H1 (cell line): ENCODE measurements at regions not wholly inside any gene's neighbourhood (a gene's known extent, or its start where the extent isn't known, plus 50 kb on each side); places are given as distances from the start of the nearest gene placed in this dataset.
A peak's percentile ranks its signal among the peaks of the same experiment; 100 is the strongest.

Experiments
- CTCF ChIA-PET: fragments of 300-600 bp; sonication (Branson Sonifier 250); formaldehyde crosslinking; loops from one replicate; lab custom pipeline; 2021; ENCODE audit not compliant: partially characterized antibody; lab: Charles Lee
- POLR2A ChIA-PET: fragments of 300-600 bp; sonication (Branson Sonifier 250); formaldehyde crosslinking; loops from one replicate; lab custom pipeline; 2021; ENCODE audit warnings: inconsistent platforms; ENCODE audit not compliant: partially characterized antibody; lab: Charles Lee
- DNase-seq, 2 experiments: peaks; one replicate each; pipeline versions ENCODE4 v3.0.0 to v3.0.0-alpha.2; 2010 to 2022; ENCODE audit warnings: low spot score in 2 of 2, low read depth in 1 of 2, mixed read lengths in 1 of 2
- FAIRE-seq: peaks from 2 replicates; lab custom pipeline; 2011; peaks lifted over from hg19 to GRCh38; lab: Jason Lieb, UNC
- H2AFZ ChIP-seq: 2 replicates; pipeline ENCODE4 v1.8.1; 2012; ENCODE audit warnings: low read length, inconsistent platforms
- H2AK5ac ChIP-seq: 2 replicates; pipeline ENCODE4 v1.6.1; 2013; ENCODE audit warnings: low read depth, low read length
- H2BK120ac ChIP-seq: replicated peaks from 2 replicates; pipeline ENCODE3; 2013; ENCODE audit warnings: low read depth, low read length, inconsistent platforms
- H2BK12ac ChIP-seq: 2 replicates; pipeline ENCODE4 v1.6.1; 2013; ENCODE audit warnings: low read depth, low read length
- H2BK15ac ChIP-seq: 2 replicates; pipeline ENCODE4 v1.6.1; 2013; ENCODE audit warnings: low read length
- H2BK20ac ChIP-seq: 2 replicates; pipeline ENCODE4 v1.6.1; 2013; ENCODE audit warnings: low read length
- H2BK5ac ChIP-seq: 2 replicates; pipeline ENCODE4 v1.6.1; 2013; ENCODE audit warnings: low read depth, low read length
- H3K14ac ChIP-seq: 2 replicates; pipeline ENCODE4 v1.6.1; 2013; ENCODE audit warnings: inconsistent platforms; ENCODE audit not compliant: insufficient read length
- H3K18ac ChIP-seq: 2 replicates; pipeline ENCODE4 v1.6.1; 2013; ENCODE audit warnings: low read length; ENCODE audit errors: extremely low read depth
- H3K23ac ChIP-seq: 2 replicates; pipeline ENCODE4 v1.6.1; 2013; ENCODE audit warnings: inconsistent platforms; ENCODE audit not compliant: insufficient read length
- H3K23me2 ChIP-seq: 2 replicates; pipeline ENCODE4 v1.6.1; 2013; ENCODE audit warnings: low read depth, low read length
- H3K27ac ChIP-seq: 2 replicates; pipeline ENCODE4 v1.6.1; 2011; ENCODE audit warnings: low read depth, low read length, inconsistent platforms
- H3K27me3 ChIP-seq, 4 experiments: replicated peaks in 1 of 4; 1 replicate in 1 of 4; 2 replicates in 3 of 4; pipeline versions ENCODE4 v1.6.1 to v1.8.1; 2011 to 2013; ENCODE audit warnings: low read length in 3 of 4, mild to moderate bottlenecking in 3 of 4, inconsistent platforms in 2 of 4, mixed read lengths in 2 of 4, moderate library complexity in 1 of 4; ENCODE audit not compliant: control insufficient read depth in 3 of 4, insufficient read depth in 3 of 4; ENCODE audit errors: extremely low read depth in 1 of 4
- H3K36me3 ChIP-seq, 4 experiments: 2 replicates each; pipeline versions ENCODE4 v1.6.1 to v1.8.1; 2011 to 2013; ENCODE audit warnings: mild to moderate bottlenecking in 4 of 4, low read length in 3 of 4, moderate library complexity in 2 of 4, control low read depth in 1 of 4, inconsistent platforms in 1 of 4; ENCODE audit not compliant: insufficient read depth in 4 of 4, control insufficient read depth in 2 of 4
- H3K4ac ChIP-seq: replicated peaks from 2 replicates; pipeline ENCODE3; 2013; ENCODE audit warnings: low read length, low read depth, mixed read lengths, inconsistent platforms; ENCODE audit not compliant: insufficient read length
- H3K4me1 ChIP-seq, 4 experiments: replicated peaks in 1 of 4; 1 replicate in 1 of 4; 2 replicates in 3 of 4; pipeline versions ENCODE4 v1.6.1 to v1.8.1; 2011 to 2013; ENCODE audit warnings: low read length in 3 of 4, inconsistent platforms in 2 of 4, mixed read lengths in 1 of 4; ENCODE audit not compliant: insufficient read depth in 4 of 4, control insufficient read depth in 3 of 4
- H3K4me2 ChIP-seq, 2 experiments: 2 replicates each; pipeline versions ENCODE4 v1.6.1 to v1.8.1; 2011 to 2013; ENCODE audit warnings: low read depth in 2 of 2, low read length in 2 of 2, control low read depth in 1 of 2, inconsistent platforms in 1 of 2, mild to moderate bottlenecking in 1 of 2; ENCODE audit not compliant: insufficient read depth in 1 of 2
- H3K4me3 ChIP-seq, 4 experiments: fragments of 200-600, 300-600 bp in 1 of 4; sonication (generic), shearing (Covaris generic), sonication (Bioruptor Twin) in 1 of 4; 2 replicates each; pipeline versions ENCODE4 v1.5.1 to v1.8.1; 2011 to 2016; ENCODE audit warnings: low read length in 4 of 4, low read depth in 3 of 4, control low read depth in 2 of 4, inconsistent platforms in 2 of 4, mild to moderate bottlenecking in 2 of 4, mixed read lengths in 1 of 4, moderate library complexity in 1 of 4; ENCODE audit not compliant: insufficient read depth in 2 of 4; ENCODE audit errors: extremely low read depth in 1 of 4
- H3K56ac ChIP-seq: replicated peaks from 2 replicates; pipeline ENCODE3; 2013; ENCODE audit warnings: low read depth, mild to moderate bottlenecking, mixed read lengths, low read length, inconsistent platforms; ENCODE audit not compliant: insufficient read length
- H3K79me1 ChIP-seq: 2 replicates; pipeline ENCODE4 v1.6.1; 2013; ENCODE audit warnings: low read depth, low read length, control low read depth
- H3K79me2 ChIP-seq, 2 experiments: 2 replicates each; pipeline versions ENCODE4 v1.6.1 to v1.8.1; 2012 to 2013; ENCODE audit warnings: low read length in 2 of 2, mild to moderate bottlenecking in 2 of 2, inconsistent platforms in 1 of 2; ENCODE audit not compliant: insufficient read depth in 2 of 2, control insufficient read depth in 1 of 2
- H3K9ac ChIP-seq, 4 experiments: replicated peaks in 1 of 4; 1 replicate in 1 of 4; 2 replicates in 3 of 4; pipeline versions ENCODE4 v1.6.1 to v1.8.1; 2011 to 2013; ENCODE audit warnings: low read depth in 3 of 4, low read length in 3 of 4, control low read depth in 2 of 4, mild to moderate bottlenecking in 2 of 4, moderate library complexity in 2 of 4, inconsistent platforms in 1 of 4; ENCODE audit errors: extremely low read depth in 1 of 4
- H3K9me3 ChIP-seq, 2 experiments: 2 replicates each; pipeline versions ENCODE4 v1.6.1 to v1.8.1; 2012 to 2013; ENCODE audit warnings: mild to moderate bottlenecking in 2 of 2, moderate library complexity in 2 of 2, control low read depth in 1 of 2, inconsistent platforms in 1 of 2, low read depth in 1 of 2, low read length in 1 of 2, mixed read lengths in 1 of 2; ENCODE audit not compliant: insufficient read depth in 2 of 2
- H4K20me1 ChIP-seq, 2 experiments: replicated peaks in 1 of 2; 2 replicates each; pipeline versions ENCODE3 to v1.8.1; 2011 to 2013; ENCODE audit warnings: inconsistent platforms in 2 of 2, low read length in 2 of 2, mild to moderate bottlenecking in 1 of 2; ENCODE audit not compliant: insufficient read depth in 2 of 2, control insufficient read depth in 1 of 2
- H4K5ac ChIP-seq: 2 replicates; pipeline ENCODE4 v1.6.1; 2013; ENCODE audit warnings: low read length, low read depth, mixed read lengths, inconsistent platforms; ENCODE audit not compliant: insufficient read length
- H4K8ac ChIP-seq: 2 replicates; pipeline ENCODE4 v1.8.0; 2013; ENCODE audit warnings: mild to moderate bottlenecking, moderate library complexity, low read length, inconsistent platforms; ENCODE audit not compliant: insufficient read depth; ENCODE audit errors: extremely low read depth
- H4K91ac ChIP-seq: replicated peaks from 2 replicates; pipeline ENCODE3; 2013; ENCODE audit warnings: low read length, mixed read lengths, inconsistent platforms; ENCODE audit not compliant: insufficient read length
- BACH1 ChIP-seq: IDR thresholded peaks from 2 replicates; pipeline ENCODE4 v1.6.1; 2012; ENCODE audit warnings: low read length, improper control_type of control experiment
- CTCF ChIP-seq, 3 experiments: IDR thresholded peaks; 1 replicate in 2 of 3; 2 replicates in 1 of 3; pipeline versions ENCODE4 v1.5.1 to v1.6.1; 2011; ENCODE audit warnings: low read length in 3 of 3, mild to moderate bottlenecking in 3 of 3, inconsistent platforms in 2 of 3, low read depth in 1 of 3, moderate library complexity in 1 of 3; ENCODE audit not compliant: insufficient read depth in 1 of 3; ENCODE audit errors: control extremely low read depth in 1 of 3
- EP300 ChIP-seq, 2 experiments: IDR thresholded peaks; 1 replicate in 1 of 2; 2 replicates in 1 of 2; pipeline ENCODE4 v1.6.1; 2011 to 2012; ENCODE audit warnings: low read depth in 2 of 2, low read length in 2 of 2, mild to moderate bottlenecking in 2 of 2, borderline replicate concordance in 1 of 2, inconsistent platforms in 1 of 2, moderate library complexity in 1 of 2
- KDM5A ChIP-seq: fragments of 200-600 bp; IDR thresholded peaks from 2 replicates; pipeline ENCODE4 v1.7.1; 2012; ENCODE audit warnings: mild to moderate bottlenecking, low read length, inconsistent platforms, mixed read lengths
- NANOG ChIP-seq: IDR thresholded peaks from 2 replicates; pipeline ENCODE4 v1.6.1; 2011; ENCODE audit warnings: low read length, low read depth, mild to moderate bottlenecking, inconsistent platforms; ENCODE audit not compliant: insufficient read depth, poor library complexity, severe bottlenecking
- RAD21 ChIP-seq, 2 experiments: IDR thresholded peaks in 1 of 2; conservative IDR thresholded peaks in 1 of 2; 2 replicates each; pipeline ENCODE4 v1.6.1; 2011; ENCODE audit warnings: low read depth in 2 of 2, low read length in 2 of 2, improper control_type of control experiment in 1 of 2, inconsistent platforms in 1 of 2, mild to moderate bottlenecking in 1 of 2, moderate library complexity in 1 of 2
- RFX5 ChIP-seq: IDR thresholded peaks from 2 replicates; pipeline ENCODE4 v1.6.1; 2011; ENCODE audit warnings: low read depth, low read length, improper control_type of control experiment, borderline replicate concordance
- RNF2 ChIP-seq: fragments of 200-900, 300-1000 bp; sonication (generic); IDR thresholded peaks from 2 replicates; pipeline ENCODE4 v1.7.1; 2016; ENCODE audit warnings: borderline replicate concordance, low read depth, mild to moderate bottlenecking, antibody characterized with exemption, low read length; ENCODE audit not compliant: poor library complexity, severe bottlenecking; ENCODE audit errors: missing control alignments
- SIX5 ChIP-seq: IDR thresholded peaks from 2 replicates; pipeline ENCODE4 v1.6.1; 2011; ENCODE audit warnings: mild to moderate bottlenecking, low read depth, low read length
- SUZ12 ChIP-seq: fragments of 200-600 bp; sonication (generic); IDR thresholded peaks from 2 replicates; pipeline ENCODE4 v1.6.1; 2012; ENCODE audit warnings: mild to moderate bottlenecking, inconsistent platforms, low read length, moderate library complexity, mixed read lengths
- WGBS, 2 experiments: shearing (Covaris generic) in 1 of 2; methylation state at CpG; one replicate each; pipeline versions ENCODE4 v1.1.6 to v1.1.7; 2013 to 2015; ENCODE audit warnings: low lambda C conversion rate in 2 of 2, mixed read lengths in 2 of 2, inconsistent platforms in 1 of 2, low coverage in 1 of 2, missing lambda C conversion rate in 1 of 2; ENCODE audit not compliant: insufficient replicate concordance in 2 of 2, insufficient coverage in 1 of 2, insufficient read length in 1 of 2; ENCODE audit errors: extremely low coverage in 1 of 2, missing lambda C conversion rate in 1 of 2; 5-methylcytosine and 5-hydroxymethylcytosine counted together

GRCh38 chr7:79868010-79868409, 266.6 kb upstream of the GNAI1 start:
- WGBS, 2 experiments = 86% methylated on average over 3 of the region's 3 CpGs; no CpG with 5 or more reads in 1 of the 2 experiments
- Histone ChIP-seq H3K27me3 (no peaks in the 10 kb centered on the region), H3K79me1 (no peaks in the 10 kb centered on the region), H3K27ac (no peak overlapping the region), H4K91ac (no peak overlapping the region), H3K4ac (no peak overlapping the region), H3K56ac (no peak overlapping the region), H2AK5ac (no peak overlapping the region), H4K20me1 (no peaks in the 10 kb centered on the region), H3K14ac (no peak overlapping the region), H4K8ac (no peak overlapping the region), H3K23ac (no peak overlapping the region), H3K4me3 (no peak overlapping the region), H3K36me3 (no peaks in the 10 kb centered on the region), H3K79me2 (no peaks in the 10 kb centered on the region), H2BK20ac (no peak overlapping the region), H2BK5ac (no peak overlapping the region), H2BK120ac (no peak overlapping the region), H3K9ac (no peak overlapping the region), H3K9me3 (no peaks in the 10 kb centered on the region), H3K4me2 (no peak overlapping the region), H2BK12ac (no peak overlapping the region), H2BK15ac (no peak overlapping the region), H3K18ac (no peak overlapping the region), H3K23me2 (no peaks in the 10 kb centered on the region), H4K5ac (no peak overlapping the region), H2AFZ (no peak overlapping the region), H3K4me1 (no peaks in the 10 kb centered on the region)
- CTCF ChIA-PET = no interaction called here
- no peak for DNase-seq
- FAIRE-seq = peak; percentile 19
- POLR2A ChIA-PET = no interaction called here
- TF ChIP-seq CTCF (IDR thresholded peaks at IDR 0.05; ENCODE audit: control extremely low read depth in 1 of 3, insufficient read depth in 1 of 3, low read depth in 1 of 3, low read length in 3 of 3) (no peak), BACH1 (no peak), SIX5 (no peak), NANOG (no peak), RAD21 (IDR thresholded peaks at IDR 0.05 in 1 of 2, conservative IDR thresholded peaks at IDR 0.05 in 1 of 2; ENCODE audit: low read depth in 2 of 2, low read length in 2 of 2) (no peak), KDM5A (no peak), RNF2 (no peak), SUZ12 (no peak), RFX5 (no peak), EP300 (IDR thresholded peaks at IDR 0.05; ENCODE audit: borderline replicate concordance in 1 of 2, low read depth in 2 of 2, low read length in 2 of 2) (no peak)
